ENCODE measurements at regions not wholly inside any gene's neighbourhood (a gene's known extent, or its start where the extent isn't known, plus 50 kb on each side); places are given as distances from the start of the nearest gene placed in this dataset.

DNA sequence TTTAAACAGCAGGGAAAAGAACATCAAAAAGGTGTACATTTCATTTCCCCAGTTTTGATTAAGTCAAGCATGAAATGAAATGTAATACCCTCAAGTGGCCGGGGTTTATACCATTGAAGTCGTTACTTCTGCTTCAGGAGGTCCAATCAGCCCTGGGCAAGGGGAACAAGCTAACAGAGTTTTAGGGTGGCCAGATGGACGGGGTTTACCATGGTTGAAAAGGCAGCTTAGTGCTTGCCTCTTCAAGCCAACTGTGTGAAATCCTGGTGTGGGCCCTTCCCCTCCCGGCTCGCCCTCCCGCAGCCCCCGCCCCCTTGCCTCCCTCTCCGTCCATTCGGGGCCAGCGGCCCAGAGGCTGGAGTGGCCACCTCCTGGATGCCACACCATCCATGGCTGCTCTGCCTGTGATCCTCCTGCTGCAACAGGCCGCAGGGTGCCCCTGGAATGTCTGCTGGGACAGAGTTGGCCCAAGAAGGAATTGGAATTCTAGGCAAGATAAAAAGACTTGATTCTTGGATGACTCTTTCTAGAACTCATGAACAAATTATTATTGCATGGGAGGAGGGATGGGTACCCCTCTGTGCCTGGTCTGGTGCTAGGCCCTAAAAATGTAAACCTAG lies 296.2 kb upstream of the IRX3 start:
- no peak for DNase-seq (ENCODE audit: low read depth in 2 of 2)

DNA sequence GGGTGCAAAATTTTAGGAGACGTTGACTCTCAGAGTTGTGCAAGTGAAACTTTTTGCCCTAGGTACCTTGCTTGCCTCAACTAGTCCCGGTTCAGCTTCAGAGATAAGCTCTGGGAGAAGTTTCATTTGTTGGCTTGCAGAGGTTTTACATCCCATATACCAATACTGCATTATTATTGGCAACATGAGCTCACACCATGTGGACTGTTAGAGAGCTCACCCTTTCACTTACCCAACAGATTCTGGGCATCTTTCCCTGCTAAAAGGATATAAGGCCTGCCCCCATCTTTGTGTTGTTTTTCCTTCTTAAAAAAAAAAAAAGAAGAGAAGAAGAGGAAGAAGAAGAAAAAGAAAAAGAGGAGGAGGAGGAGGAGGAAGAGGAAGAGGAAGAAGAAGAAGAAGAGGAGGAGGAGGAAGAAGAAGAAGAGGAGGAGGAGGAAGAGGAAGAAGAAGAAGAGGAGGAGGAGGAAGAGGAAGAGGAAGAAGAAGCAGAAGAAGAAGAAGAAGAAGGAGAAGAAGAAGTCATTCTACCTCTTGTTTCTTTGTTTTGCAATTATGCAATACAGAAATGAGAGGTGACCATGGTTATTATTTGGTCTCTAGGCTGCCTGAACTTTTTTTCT lies 292.6 kb upstream of the IRX3 start:
- no peak for DNase-seq (ENCODE audit: low read depth in 2 of 2)

- DNase-seq (ENCODE audit: low read depth in 2 of 2): no peak
These were observed 291.1 kb upstream of the IRX3 start for GRCh38 chr16:54577651-54578128.

DNA sequence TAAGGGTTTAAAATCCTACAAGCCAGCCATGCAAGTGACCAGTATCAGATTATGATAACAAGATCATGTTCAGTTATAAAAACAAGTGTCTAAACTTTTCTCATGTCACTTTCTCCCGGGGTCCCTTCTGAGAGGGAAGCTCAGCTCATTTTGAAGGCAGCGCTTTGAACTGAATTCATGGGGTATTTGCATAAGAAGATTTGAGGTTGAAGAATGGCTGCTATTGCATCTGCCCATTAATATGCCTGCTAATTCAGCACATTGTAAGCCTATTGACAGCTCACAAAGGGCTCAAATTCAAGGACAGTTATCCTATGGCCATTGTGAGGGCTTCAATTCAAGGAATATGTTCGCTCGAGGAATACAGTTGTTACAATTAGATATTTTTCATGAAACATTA lies 290.2 kb upstream of the IRX3 start:
- no peak for DNase-seq (ENCODE audit: low read depth in 2 of 2)

DNA sequence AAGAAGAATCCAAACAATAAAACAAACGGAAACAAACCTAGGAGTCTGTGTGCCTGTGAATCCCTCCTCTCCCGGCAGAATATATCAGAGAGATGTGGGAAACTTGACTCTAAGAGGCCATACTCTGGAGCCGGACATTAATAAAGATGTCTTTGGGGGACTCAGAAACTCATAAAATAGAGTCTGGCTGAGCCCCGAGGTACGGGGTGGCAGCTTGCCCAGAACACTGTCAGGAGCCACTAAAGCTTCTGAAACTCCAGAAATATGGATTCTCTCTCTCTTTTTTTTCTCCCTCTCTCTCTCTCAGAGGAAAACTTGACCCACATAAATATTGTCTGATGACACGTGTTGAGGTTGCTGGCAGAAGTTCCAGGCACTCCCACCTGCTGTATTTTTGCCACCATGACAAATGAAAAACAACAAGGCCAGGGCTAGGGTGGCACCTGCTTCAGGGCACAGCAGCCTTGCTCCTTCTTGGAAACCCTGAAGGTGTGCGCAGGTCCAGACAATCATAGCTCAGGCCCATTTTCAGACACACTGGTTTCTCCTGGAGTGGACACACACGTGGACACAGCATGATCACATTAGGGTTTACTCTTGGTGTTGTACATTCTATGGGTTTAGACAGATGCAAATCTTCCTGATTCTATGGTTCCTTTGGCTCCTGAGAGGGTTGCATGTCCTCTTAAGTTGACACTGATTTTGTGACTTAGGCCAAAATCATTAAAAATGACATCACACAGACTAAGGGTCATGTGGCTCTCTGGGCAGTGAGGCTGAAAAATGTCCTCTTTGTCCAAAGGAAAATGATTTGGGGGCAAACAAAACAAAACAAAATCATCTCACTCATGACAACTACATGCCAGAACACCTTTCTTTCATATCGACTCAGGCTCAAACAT lies 282.6 kb upstream of the IRX3 start:
- DNase-seq (ENCODE audit: low read depth in 2 of 2): no peak

GRCh38 chr16:54564841-54565240 lies 278.3 kb upstream of the IRX3 start:
- DNase-seq (ENCODE audit: low read depth in 2 of 2): no peak

DNA sequence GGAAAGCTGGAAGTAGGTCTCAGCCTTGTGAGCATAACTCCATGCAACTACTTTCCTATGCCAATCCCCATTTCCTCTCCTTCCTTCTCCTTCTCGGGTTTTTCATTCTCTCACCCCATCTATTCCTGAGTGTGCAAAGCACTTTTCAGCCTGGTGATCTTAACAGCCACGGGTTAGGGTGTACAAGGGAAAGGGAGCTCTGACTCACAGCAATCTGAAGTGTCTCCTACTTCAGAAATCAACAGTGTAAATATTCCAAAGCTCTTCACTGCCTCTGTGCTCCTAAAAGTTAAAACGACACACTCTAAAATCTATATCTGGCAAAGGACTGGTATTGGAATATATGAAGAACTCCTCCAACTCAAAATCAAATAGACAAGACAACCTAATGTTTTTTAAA lies 268.0 kb upstream of the IRX3 start:
- no peak for DNase-seq (ENCODE audit: low read depth in 2 of 2)

GRCh38 chr16:54548281-54548680 lies 261.7 kb upstream of the IRX3 start:
- no peak for DNase-seq (ENCODE audit: low read depth in 2 of 2)

GRCh38 chr16:54547052-54547451 lies 260.5 kb upstream of the IRX3 start:
- no peak for DNase-seq (ENCODE audit: low read depth in 2 of 2)

GRCh38 chr16:54546521-54546920 lies 259.9 kb upstream of the IRX3 start:
- no peak for DNase-seq (ENCODE audit: low read depth in 2 of 2)

- no peak for DNase-seq (ENCODE audit: low read depth in 2 of 2)
These were observed 259.4 kb upstream of the IRX3 start for GRCh38 chr16:54545854-54546511.

DNA sequence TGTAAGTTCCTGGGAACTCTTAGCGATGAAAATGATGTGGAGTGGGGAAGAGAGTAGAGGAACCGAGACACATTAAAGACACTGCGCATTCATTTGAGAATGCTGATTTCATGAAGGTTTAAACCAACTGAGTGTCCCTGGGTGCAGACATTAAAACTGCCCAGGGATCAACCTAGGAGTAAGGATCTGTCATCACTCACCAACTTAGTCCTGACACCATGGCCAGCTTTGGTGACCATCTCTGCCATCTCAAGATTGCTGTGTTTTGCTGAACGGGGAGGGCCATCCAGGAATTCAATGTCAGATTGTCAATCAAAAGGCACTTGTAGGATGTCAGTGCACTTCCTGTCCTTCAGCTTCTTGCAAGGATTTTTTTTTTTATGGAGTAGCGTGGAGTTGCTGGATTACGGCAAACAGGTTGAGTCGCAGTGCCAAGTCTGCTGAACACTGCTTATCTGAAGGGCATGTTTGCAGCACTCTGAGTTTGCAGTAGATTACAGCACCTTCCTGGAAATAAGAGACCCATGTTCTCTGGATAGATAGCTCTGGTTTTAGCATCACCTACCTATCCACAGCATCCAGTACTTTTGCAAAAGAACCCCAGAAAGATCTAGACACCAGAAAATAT lies 258.1 kb upstream of the IRX3 start:
- DNase-seq (ENCODE audit: low read depth in 2 of 2): no peak

DNA sequence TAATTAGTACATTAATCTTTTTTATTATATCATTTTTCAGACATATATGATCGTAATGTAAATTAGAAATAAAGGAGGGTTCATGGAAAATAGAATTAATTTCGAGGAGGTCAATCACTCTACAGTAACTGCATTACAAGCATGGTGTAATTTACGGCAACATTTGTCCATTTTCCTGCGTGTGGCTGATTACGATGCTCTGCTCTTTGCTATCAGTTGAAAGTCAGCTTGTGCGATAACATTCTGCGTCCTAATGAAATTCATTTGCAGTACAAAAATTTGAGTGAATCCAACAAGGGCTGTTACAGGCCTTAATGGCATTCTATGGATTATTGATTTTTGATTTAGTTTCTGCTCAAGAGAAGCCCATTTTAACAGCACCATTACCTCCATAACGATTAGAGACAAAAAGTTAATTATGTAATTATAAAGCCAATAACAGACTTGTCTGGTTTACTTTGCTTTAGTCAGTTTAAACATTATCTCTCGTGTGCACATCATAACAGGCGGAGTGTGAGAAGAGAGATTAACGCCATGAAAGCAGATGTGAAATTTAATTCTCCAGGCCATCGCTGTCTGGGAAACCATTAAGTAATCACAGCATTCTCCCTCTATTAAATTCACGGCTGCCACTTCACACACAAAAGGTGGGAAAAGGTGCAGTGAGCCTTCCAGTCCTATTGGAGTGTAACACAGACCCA lies 256.4 kb upstream of the IRX3 start:
- DNase-seq (ENCODE audit: low read depth in 2 of 2): no peak

DNA sequence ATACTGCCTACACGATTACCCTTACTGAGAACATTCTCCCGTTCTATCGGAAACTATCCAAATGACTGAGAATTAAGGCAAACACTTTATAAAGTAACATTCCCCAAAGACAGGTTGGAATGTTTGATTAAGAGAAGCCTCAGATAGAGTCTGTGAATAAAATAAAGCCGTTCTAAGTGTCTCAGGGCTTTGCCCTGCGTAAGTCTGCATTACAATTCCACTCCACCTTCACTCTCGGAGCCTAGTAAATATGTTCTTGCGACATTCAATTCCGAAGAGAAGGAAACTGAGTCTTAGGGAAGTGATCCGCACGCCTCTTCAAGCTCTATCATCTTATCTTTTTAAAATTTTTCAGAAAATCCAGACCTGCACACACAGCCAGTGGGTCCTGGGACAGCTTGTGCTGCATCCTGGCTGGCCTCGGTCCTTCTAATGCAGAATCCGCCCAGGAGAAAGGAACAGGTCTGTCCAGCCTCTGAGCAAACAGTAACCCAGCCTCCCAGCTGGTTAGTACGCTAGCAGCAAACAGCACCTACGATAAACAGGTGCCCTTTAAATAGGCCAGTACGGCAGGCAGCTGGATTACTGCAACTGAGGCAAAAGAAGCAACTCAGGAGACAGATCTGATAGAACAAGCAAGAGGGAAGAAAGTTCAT lies 254.1 kb upstream of the IRX3 start:
- no peak for DNase-seq (ENCODE audit: low read depth in 2 of 2)

- DNase-seq (ENCODE audit: low read depth in 2 of 2): no peak
These were observed 251.7 kb upstream of the IRX3 start for GRCh38 chr16:54538276-54538675.

GRCh38 chr16:54533856-54534490 lies 247.4 kb upstream of the IRX3 start:
- DNase-seq (ENCODE audit: low read depth in 2 of 2): no peak

DNA sequence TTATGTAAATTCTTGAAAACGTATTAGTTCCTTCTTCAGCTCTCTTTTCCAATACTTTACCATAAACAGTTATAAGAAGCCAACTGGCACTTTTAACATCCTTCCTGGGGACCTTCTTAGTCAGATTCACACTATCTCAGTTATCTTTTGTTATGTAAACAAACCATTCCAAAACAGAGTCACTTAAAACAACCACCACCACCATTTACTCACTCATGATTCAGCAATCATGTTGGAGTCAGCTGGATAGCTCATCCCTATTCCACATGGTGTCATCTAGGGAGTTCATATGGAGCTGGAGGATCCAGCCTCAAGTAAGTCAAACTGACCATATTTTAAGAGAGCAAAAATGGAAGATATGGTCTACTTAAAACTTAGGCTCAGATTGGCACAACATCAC lies 240.3 kb upstream of the IRX3 start:
- DNase-seq (ENCODE audit: low read depth in 2 of 2): no peak

DNA sequence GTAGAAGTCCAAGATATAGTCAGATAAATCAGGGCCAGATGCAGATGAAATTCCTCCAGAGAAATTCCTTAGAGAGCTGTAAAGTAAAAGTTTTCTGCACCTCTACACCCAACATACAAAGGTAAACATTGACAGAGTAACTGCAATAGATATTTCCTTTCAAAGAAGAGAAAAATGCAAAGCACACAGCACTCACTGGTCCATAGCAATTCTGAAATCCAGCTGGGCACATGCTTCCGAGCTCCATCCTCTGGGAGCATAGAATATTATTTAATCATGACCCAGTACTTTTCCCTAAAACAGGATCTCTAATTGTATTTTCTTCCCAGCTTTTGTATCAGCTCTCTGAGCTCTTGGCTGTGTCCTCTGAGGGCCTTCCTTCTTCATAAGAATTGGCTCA lies 239.5 kb upstream of the IRX3 start:
- no peak for DNase-seq (ENCODE audit: low read depth in 2 of 2)

DNA sequence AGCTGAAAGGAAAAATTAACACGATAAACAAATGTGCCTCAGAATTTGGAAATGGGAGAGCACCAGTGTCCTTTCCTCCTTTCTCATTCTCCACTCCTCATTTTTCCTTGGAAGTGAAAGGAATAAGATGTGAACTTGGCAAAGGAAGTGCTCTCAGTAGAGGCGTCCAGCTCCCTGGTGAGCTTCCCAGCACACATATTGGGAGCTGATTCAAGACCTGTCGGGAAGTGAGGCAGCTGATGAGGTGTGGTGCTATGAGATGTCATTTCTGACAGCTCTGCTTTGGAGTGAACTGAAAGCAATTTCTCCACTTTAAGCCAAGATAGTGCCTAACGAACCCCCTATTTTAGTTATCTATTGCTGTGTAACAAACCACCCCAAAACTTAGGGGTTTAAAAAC lies 238.5 kb upstream of the IRX3 start:
- DNase-seq (ENCODE audit: low read depth in 2 of 2): no peak

GRCh38 chr16:54522584-54522983 lies 236.0 kb upstream of the IRX3 start:
- DNase-seq (ENCODE audit: low read depth in 2 of 2): peak in 1 of 2 donors; percentile 41
